ENCODE measurements at regions not wholly inside any gene's neighbourhood (a gene's known extent, or its start where the extent isn't known, plus 50 kb on each side); places are given as distances from the start of the nearest gene placed in this dataset.

- TF ChIP-seq EZH2 (IDR thresholded peaks at IDR 0.05; ENCODE audit: borderline replicate concordance, insufficient read depth, low read depth, low read length, poor library complexity, severe bottlenecking) (no peak), CTCF (IDR thresholded peaks at IDR 0.05) (no peak)
Measured at GRCh38 chr15:58271410-58271809, 133.2 kb downstream of the AQP9 start.

Measured in B cell (primary cell).